Thyroid gland (tissue), 4 donors: ENCODE measurements at regions not wholly inside any gene's neighbourhood (a gene's known extent, or its start where the extent isn't known, plus 50 kb on each side); places are given as distances from the start of the nearest gene placed in this dataset.

ENCODE experiments used
- POLR2A ChIP-seq, 2 donors: fragments of 450-650 bp; IDR thresholded peaks; one replicate each; pipeline ENCODE4 v1.6.1; 2017; ENCODE audit warnings: antibody characterized with exemption in 2 of 2, mild to moderate bottlenecking in 2 of 2, moderate library complexity in 1 of 2
- TF ChIP-seq, protein P1 (sequence below), 6 experiments: fragments of 200-600 bp in 3 of 6; fragments of 450-650 bp in 3 of 6; sonication (generic) in 3 of 6; IDR thresholded peaks; one replicate each; pipeline ENCODE4 v1.5.1; 2016 to 2019; ENCODE audit warnings: antibody characterized with exemption in 6 of 6, mild to moderate bottlenecking in 2 of 6, inconsistent platforms in 1 of 6, moderate library complexity in 1 of 6

DNA sequence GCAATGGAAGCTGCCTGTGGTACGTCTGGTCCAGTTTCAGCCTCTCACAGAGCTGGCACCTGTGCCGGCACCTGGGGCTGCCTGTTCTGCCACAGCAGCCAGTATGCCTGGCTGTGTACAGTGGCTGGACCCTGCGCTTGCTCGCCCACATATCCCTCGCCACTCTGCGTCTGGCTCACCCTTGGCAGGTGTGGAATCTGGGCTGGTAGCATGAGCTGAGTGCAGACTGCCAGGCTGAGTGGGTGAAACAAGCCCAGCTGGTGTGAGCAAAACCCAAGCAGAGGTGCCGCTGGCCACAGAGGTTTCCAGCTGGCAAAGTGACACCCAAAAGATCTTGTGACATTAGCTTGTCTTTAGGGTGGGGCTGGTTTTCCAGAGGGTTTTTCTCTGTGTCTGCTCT, 80.7 kb downstream of the ING1 start:
- TF ChIP-seq, protein P1, sequence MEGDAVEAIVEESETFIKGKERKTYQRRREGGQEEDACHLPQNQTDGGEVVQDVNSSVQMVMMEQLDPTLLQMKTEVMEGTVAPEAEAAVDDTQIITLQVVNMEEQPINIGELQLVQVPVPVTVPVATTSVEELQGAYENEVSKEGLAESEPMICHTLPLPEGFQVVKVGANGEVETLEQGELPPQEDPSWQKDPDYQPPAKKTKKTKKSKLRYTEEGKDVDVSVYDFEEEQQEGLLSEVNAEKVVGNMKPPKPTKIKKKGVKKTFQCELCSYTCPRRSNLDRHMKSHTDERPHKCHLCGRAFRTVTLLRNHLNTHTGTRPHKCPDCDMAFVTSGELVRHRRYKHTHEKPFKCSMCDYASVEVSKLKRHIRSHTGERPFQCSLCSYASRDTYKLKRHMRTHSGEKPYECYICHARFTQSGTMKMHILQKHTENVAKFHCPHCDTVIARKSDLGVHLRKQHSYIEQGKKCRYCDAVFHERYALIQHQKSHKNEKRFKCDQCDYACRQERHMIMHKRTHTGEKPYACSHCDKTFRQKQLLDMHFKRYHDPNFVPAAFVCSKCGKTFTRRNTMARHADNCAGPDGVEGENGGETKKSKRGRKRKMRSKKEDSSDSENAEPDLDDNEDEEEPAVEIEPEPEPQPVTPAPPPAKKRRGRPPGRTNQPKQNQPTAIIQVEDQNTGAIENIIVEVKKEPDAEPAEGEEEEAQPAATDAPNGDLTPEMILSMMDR (IDR thresholded peaks at IDR 0.05): no peak
- TF ChIP-seq POLR2A (IDR thresholded peaks at IDR 0.05): no peak
